ENCODE measurements at regions not wholly inside any gene's neighbourhood (a gene's known extent, or its start where the extent isn't known, plus 50 kb on each side); places are given as distances from the start of the nearest gene placed in this dataset.

- TF ChIP-seq POLR2AphosphoS5 (IDR thresholded peaks at IDR 0.05; ENCODE audit: low read depth, low read length) (no peak), TAF1 (IDR thresholded peaks at IDR 0.05; ENCODE audit: borderline replicate concordance, insufficient read depth, low read length) (no peak), FOXP2 (optimal IDR thresholded peaks at IDR 0.05; ENCODE audit: borderline replicate concordance, extremely low read depth, extremely low read length, insufficient read depth) (no peak), SIN3A (IDR thresholded peaks at IDR 0.05; ENCODE audit: borderline replicate concordance, insufficient read depth, low read length) (no peak), REST (IDR thresholded peaks at IDR 0.05; ENCODE audit: insufficient read depth in 1 of 2, low read depth in 2 of 2, low read length in 2 of 2) (no peak)
These were observed 282.7 kb upstream of the ZNF32 start for GRCh38 chr10:43931308-43931930.

DNA sequence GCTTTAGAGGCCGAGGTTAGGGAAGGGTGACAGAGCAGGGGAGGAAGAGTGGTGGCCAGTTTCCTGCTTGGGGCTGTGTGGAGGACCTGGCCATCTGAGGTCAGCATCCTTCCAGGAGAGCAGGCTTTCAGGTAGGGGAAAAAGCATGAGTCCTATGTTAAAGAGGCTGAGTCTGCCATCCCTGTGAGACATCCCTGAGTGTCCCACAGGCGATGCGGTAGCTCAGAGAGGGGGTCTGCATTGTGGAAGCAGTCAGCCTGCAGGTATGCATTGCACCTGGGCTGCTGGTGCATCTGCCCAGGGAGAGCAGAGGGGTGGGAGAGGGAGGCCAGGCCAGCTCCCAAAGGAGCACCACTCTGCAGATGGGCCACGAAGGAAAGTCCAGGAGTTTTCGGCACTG, 282.1 kb upstream of the ZNF32 start:
- TF ChIP-seq POLR2AphosphoS5 (IDR thresholded peaks at IDR 0.05; ENCODE audit: low read depth, low read length) (no peak), REST (IDR thresholded peaks at IDR 0.05; ENCODE audit: insufficient read depth in 1 of 2, low read depth in 2 of 2, low read length in 2 of 2) (no peak), TAF1 (IDR thresholded peaks at IDR 0.05; ENCODE audit: borderline replicate concordance, insufficient read depth, low read length) (no peak), FOXP2 (optimal IDR thresholded peaks at IDR 0.05; ENCODE audit: borderline replicate concordance, extremely low read depth, extremely low read length, insufficient read depth) (no peak), SIN3A (IDR thresholded peaks at IDR 0.05; ENCODE audit: borderline replicate concordance, insufficient read depth, low read length) (no peak)

DNA sequence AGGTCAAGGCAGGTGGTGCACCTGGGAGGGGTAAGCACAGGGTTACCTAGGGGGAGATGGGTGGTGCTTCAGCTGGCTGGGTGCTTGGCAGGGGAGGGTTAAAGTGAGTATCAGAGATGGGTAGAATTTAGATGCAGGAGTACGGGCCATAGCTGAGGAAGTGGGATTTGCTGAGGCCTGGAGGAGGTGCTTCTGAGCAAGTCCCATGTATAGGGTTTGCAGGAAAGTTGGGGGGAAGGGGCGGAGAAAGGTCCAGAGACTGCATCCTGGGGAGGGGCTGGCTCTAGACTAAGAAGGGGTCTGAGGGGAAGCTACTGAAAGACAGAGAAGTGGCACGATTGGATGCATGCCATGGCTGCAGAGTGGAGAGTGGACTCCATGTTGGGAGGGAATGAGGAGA, 281.6 kb upstream of the ZNF32 start:
- TF ChIP-seq FOXP2 (optimal IDR thresholded peaks at IDR 0.05; ENCODE audit: borderline replicate concordance, extremely low read depth, extremely low read length, insufficient read depth) = no peak
- no peak for TF ChIP-seq POLR2AphosphoS5 (IDR thresholded peaks at IDR 0.05; ENCODE audit: low read depth, low read length)
- TF ChIP-seq REST (IDR thresholded peaks at IDR 0.05; ENCODE audit: insufficient read depth in 1 of 2, low read depth in 2 of 2, low read length in 2 of 2) = no peak
- no peak for TF ChIP-seq SIN3A (IDR thresholded peaks at IDR 0.05; ENCODE audit: borderline replicate concordance, insufficient read depth, low read length)
- TF ChIP-seq TAF1 (IDR thresholded peaks at IDR 0.05; ENCODE audit: borderline replicate concordance, insufficient read depth, low read length) = no peak

DNA sequence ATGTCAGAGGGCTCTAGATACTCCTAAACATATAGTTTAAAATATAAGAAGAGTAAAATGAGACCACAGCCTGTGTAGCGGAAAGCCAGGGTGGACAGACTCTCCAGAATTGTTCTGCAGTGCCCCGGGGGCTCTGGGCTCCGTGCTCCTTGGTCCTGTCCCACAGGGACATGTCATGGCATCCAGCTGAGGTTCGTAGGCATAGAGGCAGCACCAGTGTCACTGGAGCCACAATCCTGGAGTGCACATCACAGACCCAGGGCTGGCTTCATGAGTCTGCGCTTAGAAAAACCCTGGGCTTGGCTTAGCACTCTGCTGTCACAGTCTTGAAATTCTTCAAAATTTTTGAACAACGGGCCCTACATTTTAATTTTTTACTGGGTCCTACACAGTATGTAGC, 280.4 kb upstream of the ZNF32 start:
- TF ChIP-seq POLR2AphosphoS5 (IDR thresholded peaks at IDR 0.05; ENCODE audit: low read depth, low read length) (no peak), FOXP2 (optimal IDR thresholded peaks at IDR 0.05; ENCODE audit: borderline replicate concordance, extremely low read depth, extremely low read length, insufficient read depth) (no peak), TAF1 (IDR thresholded peaks at IDR 0.05; ENCODE audit: borderline replicate concordance, insufficient read depth, low read length) (no peak), REST (IDR thresholded peaks at IDR 0.05; ENCODE audit: insufficient read depth in 1 of 2, low read depth in 2 of 2, low read length in 2 of 2) (no peak), SIN3A (IDR thresholded peaks at IDR 0.05; ENCODE audit: borderline replicate concordance, insufficient read depth, low read length) (no peak)
